OCI-LY7 (cell line): ENCODE measurements at regions not wholly inside any gene's neighbourhood (a gene's known extent, or its start where the extent isn't known, plus 50 kb on each side); places are given as distances from the start of the nearest gene placed in this dataset.

Experiments used
- CTCF ChIP-seq: fragments of 200-600 bp; sonication (generic); conservative IDR thresholded peaks from 2 replicates; pipeline ENCODE4 v1.5.1; 2014; ENCODE audit warnings: mild to moderate bottlenecking, antibody characterized with exemption, low read length, moderate library complexity, mixed read lengths
- EZH2phosphoT487 ChIP-seq: fragments of 200-600 bp; sonication (generic); IDR thresholded peaks from 2 replicates; pipeline ENCODE4 v1.6.1; 2018; ENCODE audit warnings: low read depth, borderline replicate concordance, mild to moderate bottlenecking, mixed run types, antibody characterized with exemption, low read length, moderate library complexity, mixed read lengths

GRCh38 chr6:163971841-163972838, 557.6 kb downstream of the QKI start:
- TF ChIP-seq CTCF (no peak), EZH2phosphoT487 (no peak)
